WTC11 (cell line): ENCODE measurements at regions not wholly inside any gene's neighbourhood (a gene's known extent, or its start where the extent isn't known, plus 50 kb on each side); places are given as distances from the start of the nearest gene placed in this dataset.

ENCODE experiments used
- CTCF ChIP-seq: fragments of 200-600 bp; IDR thresholded peaks from 2 replicates; pipeline ENCODE4 v1.8.0; 2022; ENCODE audit warnings: antibody characterized with exemption
- FOXK1 ChIP-seq: sonication (generic); formaldehyde crosslinking; IDR thresholded peaks from 2 replicates; pipeline ENCODE4 v1.8.0; 2022; ENCODE audit warnings: mild to moderate bottlenecking, moderate library complexity, missing genetic modification reagents
- MAX ChIP-seq: sonication (generic); formaldehyde crosslinking; IDR thresholded peaks from 2 replicates; pipeline ENCODE4 v1.8.0; 2022; ENCODE audit warnings: mild to moderate bottlenecking, missing genetic modification reagents
- NR3C1 ChIP-seq: sonication (generic); formaldehyde crosslinking; conservative IDR thresholded peaks from 2 replicates; pipeline ENCODE4 v1.8.1; 2023; ENCODE audit warnings: low read depth, mild to moderate bottlenecking, missing genetic modification reagents
- SMAD4 ChIP-seq: sonication (generic); formaldehyde crosslinking; IDR thresholded peaks from 2 replicates; pipeline ENCODE4 v1.8.0; 2022; ENCODE audit warnings: mild to moderate bottlenecking, missing genetic modification reagents
- TCF7 ChIP-seq: sonication (generic); formaldehyde crosslinking; IDR thresholded peaks from 2 replicates; pipeline ENCODE4 v1.8.0; 2022; ENCODE audit warnings: mild to moderate bottlenecking, low read depth, missing genetic modification reagents, moderate library complexity
- ZBTB21 ChIP-seq: sonication (generic); formaldehyde crosslinking; IDR thresholded peaks from 2 replicates; pipeline ENCODE4 v1.8.1; 2023; ENCODE audit warnings: mild to moderate bottlenecking, missing genetic modification reagents, borderline replicate concordance
- ZNF317 ChIP-seq: sonication (generic); formaldehyde crosslinking; IDR thresholded peaks from 2 replicates; pipeline ENCODE4 v1.8.1; 2023; ENCODE audit warnings: low read depth, mild to moderate bottlenecking, moderate library complexity, missing genetic modification reagents, borderline replicate concordance

GRCh38 chr7:68119411-68119810 is 1122.8 kb downstream of the TYW1 start:
- no peak for TF ChIP-seq CTCF
- TF ChIP-seq MAX: no peak
- TF ChIP-seq NR3C1 (CRISPR knock-in tag): no peak
- TF ChIP-seq ZBTB21 (CRISPR knock-in tag): no peak
- no peak for TF ChIP-seq ZNF317
- no peak for TF ChIP-seq TCF7
- no peak for TF ChIP-seq FOXK1
- TF ChIP-seq SMAD4 (CRISPR knock-in tag): no peak
